ENCODE measurements at regions not wholly inside any gene's neighbourhood (a gene's known extent, or its start where the extent isn't known, plus 50 kb on each side); places are given as distances from the start of the nearest gene placed in this dataset.

DNA sequence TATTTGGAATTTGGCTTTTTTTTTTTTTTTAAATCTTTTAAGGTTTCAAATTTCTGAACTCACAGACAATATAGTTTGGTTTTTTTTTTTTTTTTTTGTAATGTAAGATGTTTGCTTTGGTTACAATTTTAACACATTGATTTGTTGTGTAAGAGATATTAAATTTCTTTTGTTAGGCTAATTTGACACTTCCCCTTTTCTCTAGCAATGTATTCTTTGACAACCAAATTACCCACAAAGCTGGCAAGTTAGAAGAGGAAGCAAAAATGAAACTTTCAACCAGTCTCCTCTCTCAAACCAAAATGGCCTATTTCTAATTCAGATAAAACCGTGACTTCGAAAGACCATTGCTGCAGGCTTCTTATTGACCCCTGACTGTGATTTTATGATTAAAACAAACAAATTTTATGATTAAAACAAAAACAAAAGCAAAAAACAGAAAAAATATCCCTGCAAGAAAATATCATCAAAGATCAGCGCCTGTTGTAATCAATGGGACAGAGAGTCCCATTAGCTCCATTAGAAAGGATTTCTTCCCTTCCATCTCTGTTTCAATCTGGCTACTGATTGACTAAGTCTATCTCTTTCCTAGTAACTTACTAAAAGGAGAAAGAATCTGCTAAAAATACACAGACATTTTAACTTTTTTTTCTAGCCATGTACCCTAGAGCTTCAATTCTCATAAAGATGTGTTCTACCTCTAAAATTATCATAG, 489.2 kb downstream of the MDFIC start:
- TF ChIP-seq CTCF (conservative IDR thresholded peaks at IDR 0.05) (no peak), EZH2 (IDR thresholded peaks at IDR 0.05; ENCODE audit: low read depth) (no peak)
- Histone ChIP-seq H3K4me2 (no peak overlapping the region), H3K36me3 (ENCODE audit: low read depth) (no peaks in the 10 kb centered on the region), H4K20me1 (ENCODE audit: insufficient read depth) (no peaks in the 10 kb centered on the region), H3K27ac (no peak overlapping the region), H3K4me3 (no peak overlapping the region), H3K9me3 (ENCODE audit: insufficient read depth, low read depth) (no peaks in the 10 kb centered on the region), H3K9me2 (ENCODE audit: insufficient read depth) (no peaks in the 10 kb centered on the region), H3K27me3 (ENCODE audit: insufficient read depth, low read depth) (no peaks in the 10 kb centered on the region), H2AFZ (no peak overlapping the region), H3K79me2 (ENCODE audit: low read depth) (no peaks in the 10 kb centered on the region), H3F3A (ENCODE audit: insufficient read depth, low read depth) (no peaks in the 10 kb centered on the region), H3K4me1 (replicated peaks; ENCODE audit: insufficient read depth) (no peaks in the 10 kb centered on the region)
- ChIA-PET POLR2A (ENCODE audit: unreplicated experiment) (no interaction called here), CTCF (no interaction called here)
- no peak for DNase-seq
- intact Hi-C loops (cut with micrococcal nuclease; ENCODE audit: unreplicated experiment) = no loop called here
- no TSS peak for BruUV-seq (replicated peaks)

- BruUV-seq (replicated peaks) = no TSS peak
- DNase-seq = no peak
- CTCF ChIA-PET = no interaction called here
Measured at GRCh38 chr7:115410434-115410820, 488.5 kb downstream of the MDFIC start.

GRCh38 chr7:115409682-115410433, 488.0 kb downstream of the MDFIC start:
- Histone ChIP-seq H2AFZ (peak overlapping the region; percentile 34; the same call in 1 of the 2 replicates), H3F3A (ENCODE audit: insufficient read depth, low read depth) (no peaks in the 10 kb centered on the region), H3K79me2 (ENCODE audit: low read depth) (no peaks in the 10 kb centered on the region), H3K36me3 (ENCODE audit: low read depth) (no peaks in the 10 kb centered on the region), H3K4me1 (replicated peaks; ENCODE audit: insufficient read depth) (no peaks in the 10 kb centered on the region), H3K4me2 (no peak overlapping the region), H3K27ac (no peak overlapping the region), H3K9me2 (ENCODE audit: insufficient read depth) (no peaks in the 10 kb centered on the region), H3K4me3 (no peak overlapping the region), H3K27me3 (ENCODE audit: insufficient read depth, low read depth) (no peaks in the 10 kb centered on the region), H3K9me3 (ENCODE audit: insufficient read depth, low read depth) (no peaks in the 10 kb centered on the region), H4K20me1 (ENCODE audit: insufficient read depth) (no peaks in the 10 kb centered on the region)
- POLR2A ChIA-PET (ENCODE audit: unreplicated experiment) = no interaction called here
- no peak for TF ChIP-seq CTCF (conservative IDR thresholded peaks at IDR 0.05)
- intact Hi-C loops (cut with micrococcal nuclease; ENCODE audit: unreplicated experiment) = no loop called here
- DNase-seq = no peak
- BruUV-seq (replicated peaks) = no TSS peak
- CTCF ChIA-PET = no interaction called here

More at GRCh38 chr7:115410434-115410820, 488.5 kb downstream of the MDFIC start:
- Histone ChIP-seq H3K36me3 (ENCODE audit: low read depth) (no peaks in the 10 kb centered on the region), H4K20me1 (ENCODE audit: insufficient read depth) (no peaks in the 10 kb centered on the region), H3F3A (ENCODE audit: insufficient read depth, low read depth) (no peaks in the 10 kb centered on the region), H3K27me3 (ENCODE audit: insufficient read depth, low read depth) (no peaks in the 10 kb centered on the region), H3K27ac (no peak overlapping the region), H3K4me1 (replicated peaks; ENCODE audit: insufficient read depth) (no peaks in the 10 kb centered on the region), H3K9me3 (ENCODE audit: insufficient read depth, low read depth) (no peaks in the 10 kb centered on the region), H3K4me3 (no peak overlapping the region), H3K9me2 (ENCODE audit: insufficient read depth) (no peaks in the 10 kb centered on the region), H3K4me2 (no peak overlapping the region), H3K79me2 (ENCODE audit: low read depth) (no peaks in the 10 kb centered on the region), H2AFZ (peak overlapping the region; percentile 34; the same call in 1 of the 2 replicates)
- POLR2A ChIA-PET (ENCODE audit: unreplicated experiment) = no interaction called here
- no peak for TF ChIP-seq CTCF (conservative IDR thresholded peaks at IDR 0.05)
- TF ChIP-seq EZH2 (IDR thresholded peaks at IDR 0.05; ENCODE audit: low read depth) = no peak
- intact Hi-C loops (cut with micrococcal nuclease; ENCODE audit: unreplicated experiment) = no loop called here

Data from PC-9 (cell line).